Neuronal stem cell (in vitro differentiated cells): ENCODE measurements at regions not wholly inside any gene's neighbourhood (a gene's known extent, or its start where the extent isn't known, plus 50 kb on each side); places are given as distances from the start of the nearest gene placed in this dataset.

Source experiments
- DNase-seq: peaks from one replicate; pipeline ENCODE4 v3.0.0-alpha.2; 2013; ENCODE audit warnings: low spot score
- H2AFZ ChIP-seq: one replicate; pipeline ENCODE4 v1.6.1; 2013; ENCODE audit warnings: mild to moderate bottlenecking, low read length, inconsistent platforms
- H2AK5ac ChIP-seq: 2 replicates; pipeline ENCODE4 v1.6.1; 2013; ENCODE audit warnings: low read depth, mild to moderate bottlenecking, inconsistent platforms, low read length, moderate library complexity, mixed read lengths
- H2BK120ac ChIP-seq: 2 replicates; pipeline ENCODE4 v1.6.1; 2013; ENCODE audit warnings: low read depth, mild to moderate bottlenecking, inconsistent platforms, low read length, moderate library complexity, mixed read lengths
- H2BK12ac ChIP-seq: one replicate; pipeline ENCODE4 v1.6.1; 2013; ENCODE audit warnings: low read length, inconsistent platforms
- H2BK15ac ChIP-seq: 2 replicates; pipeline ENCODE4 v1.6.1; 2013; ENCODE audit warnings: mild to moderate bottlenecking, low read length, inconsistent platforms, mixed read lengths
- H2BK5ac ChIP-seq: one replicate; pipeline ENCODE4 v1.6.1; 2013; ENCODE audit warnings: inconsistent platforms, mild to moderate bottlenecking, low read length, moderate library complexity
- H3K14ac ChIP-seq: one replicate; pipeline ENCODE4 v1.6.1; 2013; ENCODE audit warnings: low read length, inconsistent platforms
- H3K18ac ChIP-seq: 2 replicates; pipeline ENCODE4 v1.6.1; 2013; ENCODE audit warnings: low read length, inconsistent platforms
- H3K23ac ChIP-seq: 2 replicates; pipeline ENCODE4 v1.6.1; 2013; ENCODE audit warnings: low read depth, mild to moderate bottlenecking, mixed read lengths, low read length, inconsistent platforms; ENCODE audit not compliant: poor library complexity
- H3K27ac ChIP-seq: replicated peaks from 3 replicates; pipeline ENCODE4 v1.5.1; 2013; ENCODE audit warnings: low read length, inconsistent platforms
- H3K27me3 ChIP-seq, 3 experiments: 2 replicates each; pipeline ENCODE4 v1.6.1; 2013; ENCODE audit warnings: low read length in 3 of 3, mild to moderate bottlenecking in 2 of 3, inconsistent platforms in 1 of 3, low read depth in 1 of 3, mixed read lengths in 1 of 3, moderate library complexity in 1 of 3; ENCODE audit not compliant: control insufficient read depth in 3 of 3, insufficient read depth in 3 of 3
- H3K36me3 ChIP-seq, 2 donors: replicated peaks in 1 of 2; 2 replicates each; pipeline ENCODE4 v1.6.1; 2013; ENCODE audit warnings: low read length in 2 of 2; ENCODE audit not compliant: control insufficient read depth in 2 of 2, insufficient read depth in 2 of 2
- H3K4ac ChIP-seq: 2 replicates; pipeline ENCODE4 v1.6.1; 2013; ENCODE audit warnings: inconsistent platforms, mild to moderate bottlenecking, low read length, moderate library complexity
- H3K4me1 ChIP-seq, 2 donors: 1 replicate in 1 of 2; 2 replicates in 1 of 2; pipeline ENCODE4 v1.6.1; 2013; ENCODE audit warnings: low read length in 2 of 2, low read depth in 1 of 2; ENCODE audit not compliant: control insufficient read depth in 2 of 2, insufficient read depth in 1 of 2
- H3K4me2 ChIP-seq: one replicate; pipeline ENCODE4 v1.6.1; 2013; ENCODE audit warnings: mild to moderate bottlenecking, low read length, inconsistent platforms; ENCODE audit not compliant: insufficient read depth, poor library complexity, severe bottlenecking
- H3K4me3 ChIP-seq, 2 donors: 2 replicates each; pipeline ENCODE4 v1.5.1; 2013; ENCODE audit warnings: low read length in 2 of 2, mild to moderate bottlenecking in 2 of 2, inconsistent platforms in 1 of 2, moderate library complexity in 1 of 2
- H3K79me1 ChIP-seq: one replicate; pipeline ENCODE4 v1.6.1; 2013; ENCODE audit warnings: low read depth, mild to moderate bottlenecking, inconsistent platforms, low read length, moderate library complexity
- H3K9ac ChIP-seq: one replicate; pipeline ENCODE4 v1.6.1; 2013; ENCODE audit warnings: mild to moderate bottlenecking, low read depth, low read length, inconsistent platforms; ENCODE audit not compliant: poor library complexity
- H3K9me3 ChIP-seq, 2 donors: replicated peaks in 1 of 2; 2 replicates each; pipeline versions ENCODE3 to v1.6.1; 2013; ENCODE audit warnings: low read length in 2 of 2, mild to moderate bottlenecking in 2 of 2, inconsistent platforms in 1 of 2, low read depth in 1 of 2, mixed read lengths in 1 of 2, moderate library complexity in 1 of 2; ENCODE audit not compliant: control insufficient read depth in 2 of 2, insufficient read depth in 1 of 2
- H4K8ac ChIP-seq: one replicate; pipeline ENCODE4 v1.6.1; 2013; ENCODE audit warnings: low read depth, mild to moderate bottlenecking, inconsistent platforms, low read length, moderate library complexity
- H4K91ac ChIP-seq: one replicate; pipeline ENCODE4 v1.6.1; 2013; ENCODE audit warnings: low read length, low read depth, mild to moderate bottlenecking, inconsistent platforms; ENCODE audit not compliant: poor library complexity
- WGBS, 2 donors: extraction: QIAGEN DNeasy Blood & Tissue Kit; methylation state at CpG; one replicate each; pipeline ENCODE4 v1.1.7; 2013; ENCODE audit warnings: missing lambda C conversion rate in 2 of 2, mixed read lengths in 1 of 2; ENCODE audit not compliant: insufficient read length in 2 of 2, insufficient replicate concordance in 1 of 2; ENCODE audit errors: extremely low coverage in 2 of 2; 5-methylcytosine and 5-hydroxymethylcytosine counted together

DNA sequence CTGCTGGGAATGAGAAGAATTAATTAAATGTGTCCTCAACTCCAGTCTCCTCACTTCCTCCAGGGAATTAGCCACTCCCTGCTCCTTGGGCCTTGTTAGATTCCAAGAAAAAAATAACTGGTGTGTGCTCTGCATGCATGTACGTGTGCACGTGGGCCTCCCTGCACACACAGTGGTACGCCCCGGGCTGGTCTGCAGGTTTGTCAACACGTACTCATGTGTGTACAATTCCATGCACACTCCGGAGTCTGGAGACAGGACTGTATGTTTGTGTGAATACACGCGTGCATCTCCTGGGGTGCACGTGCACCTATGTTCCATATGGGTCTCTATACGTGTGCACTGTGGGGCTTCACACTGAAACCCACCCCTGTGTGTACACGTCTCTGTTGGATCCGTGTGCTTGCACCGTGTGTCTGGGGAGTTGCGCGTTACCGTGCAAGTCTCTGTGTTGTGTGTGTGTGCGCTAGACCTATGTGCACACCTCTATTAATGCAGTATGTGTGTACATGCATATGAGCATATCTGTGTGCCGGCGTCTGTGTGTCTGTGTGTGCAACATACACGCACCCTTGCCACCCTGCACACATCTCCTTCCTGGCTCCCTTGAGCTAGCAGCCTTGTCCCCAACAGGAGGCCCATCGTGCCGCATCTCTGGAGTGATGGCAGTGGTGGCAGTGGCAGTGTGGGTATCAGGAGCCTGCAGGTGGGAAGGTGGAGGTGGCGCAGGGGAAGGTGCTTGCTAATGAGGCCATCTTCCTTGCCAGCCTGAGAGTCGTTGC is 210.1 kb downstream of the TBC1D2B start:
- H2BK5ac ChIP-seq = no peak overlapping the region
- peak overlapping the region; percentile 2 for H2BK12ac ChIP-seq
- no peak overlapping the region for H2AK5ac ChIP-seq
- H3K14ac ChIP-seq = peak overlapping the region; percentile 9
- peaks cover 0 to 6% of the 10 kb centered on the region in 2 donors for H3K4me1 ChIP-seq
- H3K4ac ChIP-seq = no peak overlapping the region
- no CpG with 5 or more reads among the region's 24 CpGs for WGBS, 2 donors
- H3K79me1 ChIP-seq = no peaks in the 10 kb centered on the region
- H3K9ac ChIP-seq = no peak overlapping the region
- no peak overlapping the region for H3K4me3 ChIP-seq
- H2BK120ac ChIP-seq = no peak overlapping the region
- H3K27ac ChIP-seq = no peak overlapping the region
- no peak overlapping the region for H2BK15ac ChIP-seq
- DNase-seq = no peak
- no peak overlapping the region for H3K4me2 ChIP-seq
- H3K18ac ChIP-seq = peak overlapping the region; percentile 64
- no peak overlapping the region for H4K8ac ChIP-seq
- peaks cover 0 to 24% (median 0%) of the 10 kb centered on the region in 3 experiments for H3K27me3 ChIP-seq
- H4K91ac ChIP-seq = no peak overlapping the region
- H2AFZ ChIP-seq = no peak overlapping the region
- no peak overlapping the region for H3K23ac ChIP-seq
- no peaks in the 10 kb centered on the region for H3K36me3 ChIP-seq
- no peaks in the 10 kb centered on the region for H3K9me3 ChIP-seq

GRCh38 chr15:77866596-77867125 is 210.8 kb downstream of the TBC1D2B start:
- Histone ChIP-seq H4K91ac (no peak overlapping the region), H3K79me1 (no peaks in the 10 kb centered on the region), H3K4me1 (peaks cover 0 to 6% of the 10 kb centered on the region in 2 donors), H2BK15ac (no peak overlapping the region), H3K23ac (no peak overlapping the region), H3K27ac (no peak overlapping the region), H3K4me3 (no peak overlapping the region), H2BK12ac (no peak overlapping the region), H3K4ac (no peak overlapping the region), H2BK120ac (no peak overlapping the region), H3K4me2 (no peak overlapping the region), H3K18ac (no peak overlapping the region), H3K9ac (no peak overlapping the region), H3K27me3 (peaks cover 0 to 24% (median 0%) of the 10 kb centered on the region in 3 experiments), H3K9me3 (no peaks in the 10 kb centered on the region), H2AK5ac (no peak overlapping the region), H3K14ac (no peak overlapping the region), H2AFZ (no peak overlapping the region), H4K8ac (no peak overlapping the region), H3K36me3 (no peaks in the 10 kb centered on the region), H2BK5ac (no peak overlapping the region)
- no peak for DNase-seq
- WGBS, 2 donors = no CpG with 5 or more reads among the region's 8 CpGs

- Histone ChIP-seq H2BK5ac (no peak overlapping the region), H4K8ac (no peak overlapping the region), H2BK15ac (peak overlapping the region; percentile 64), H3K4me2 (no peak overlapping the region), H3K79me1 (no peaks in the 10 kb centered on the region), H3K27ac (no peak overlapping the region), H3K9me3 (no peaks in the 10 kb centered on the region), H3K4ac (no peak overlapping the region), H3K9ac (no peak overlapping the region), H3K18ac (no peak overlapping the region), H3K23ac (no peak overlapping the region), H2AFZ (no peak overlapping the region), H2AK5ac (no peak overlapping the region), H3K4me3 (no peak overlapping the region), H2BK12ac (no peak overlapping the region), H3K4me1 (peaks cover 0 to 6% of the 10 kb centered on the region in 2 donors), H3K27me3 (peaks cover 0 to 24% (median 0%) of the 10 kb centered on the region in 3 experiments), H2BK120ac (no peak overlapping the region), H3K36me3 (no peaks in the 10 kb centered on the region), H3K14ac (no peak overlapping the region), H4K91ac (no peak overlapping the region)
- WGBS, 2 donors = no CpG with 5 or more reads among the region's 8 CpGs
- no peak for DNase-seq
Measured at GRCh38 chr15:77866186-77866585, 211.3 kb downstream of the TBC1D2B start.

DNA sequence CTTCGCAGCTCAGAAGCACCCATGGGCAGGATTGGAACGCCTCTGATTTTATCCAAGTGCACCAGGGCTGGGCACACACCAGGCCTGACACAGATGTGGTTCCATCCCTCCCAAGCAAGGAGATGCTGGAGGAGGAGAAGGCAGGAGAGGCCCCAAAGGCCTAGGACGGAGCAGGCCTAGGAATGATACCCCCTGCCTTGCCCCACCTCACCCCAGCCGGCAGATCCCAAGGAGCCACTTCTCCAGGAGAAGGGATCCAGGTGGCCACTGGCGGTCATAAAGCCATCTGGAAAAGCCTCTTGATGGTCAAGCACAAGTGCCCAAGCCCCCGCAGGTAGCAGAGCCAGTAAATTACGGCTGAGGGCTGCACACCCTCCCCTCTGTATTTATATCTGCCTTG is 211.8 kb downstream of the TBC1D2B start:
- no peak for DNase-seq
- WGBS, 2 donors = no CpG with 5 or more reads among the region's 7 CpGs

More for the DNA sequence above, 211.8 kb downstream of the TBC1D2B start:
- Histone ChIP-seq H3K18ac (no peak overlapping the region), H3K14ac (no peak overlapping the region), H3K27me3 (peaks cover 0 to 20% (median 0%) of the 10 kb centered on the region in 3 experiments), H2BK120ac (no peak overlapping the region), H2BK12ac (no peak overlapping the region), H4K91ac (no peak overlapping the region), H3K4me3 (no peak overlapping the region), H2BK5ac (no peak overlapping the region), H3K4ac (no peak overlapping the region), H4K8ac (no peak overlapping the region), H3K23ac (no peak overlapping the region), H3K4me1 (peaks cover 0 to 5% of the 10 kb centered on the region in 2 donors), H2AK5ac (peak overlapping the region; percentile 68), H3K9me3 (no peaks in the 10 kb centered on the region), H3K27ac (no peak overlapping the region), H3K9ac (no peak overlapping the region), H2AFZ (no peak overlapping the region), H3K4me2 (no peak overlapping the region), H2BK15ac (peak overlapping the region; percentile 64), H3K79me1 (no peaks in the 10 kb centered on the region), H3K36me3 (no peaks in the 10 kb centered on the region)
